ENCODE measurements at regions not wholly inside any gene's neighbourhood (a gene's known extent, or its start where the extent isn't known, plus 50 kb on each side); places are given as distances from the start of the nearest gene placed in this dataset.
"Not testable (repeated sequence)": the region's sequence is repeated elsewhere in the genome, so short reads cannot be mapped to it uniquely, and the experiment has no call there.

DNA sequence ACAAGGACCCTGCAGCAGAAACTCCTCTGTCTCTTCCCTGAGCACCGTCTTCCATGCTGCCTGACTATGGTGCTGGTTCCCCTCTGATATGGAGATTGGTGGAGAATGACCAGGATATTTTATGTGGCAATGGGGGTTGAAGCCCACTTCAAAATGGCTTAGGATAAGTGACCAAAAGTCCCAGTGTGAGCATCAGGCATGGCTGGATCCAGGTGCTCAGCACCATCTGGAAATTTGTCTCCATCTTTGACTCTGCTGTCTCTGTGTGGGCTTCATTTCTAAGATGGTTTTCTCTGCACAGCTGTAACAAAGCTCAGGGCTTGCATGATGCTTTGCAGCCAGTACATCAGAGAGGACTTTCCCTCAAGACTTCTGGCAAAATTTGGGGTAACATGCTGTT is 61.1 kb upstream of the SAMD11 start:
- TF ChIP-seq POLR2A (IDR thresholded peaks at IDR 0.05; ENCODE audit: low read length); GATA1 (IDR thresholded peaks at IDR 0.05; ENCODE audit: low read depth, low read length): not testable (repeated sequence)

All from erythroblast (primary cell).